Epithelial cell of prostate (primary cell): ENCODE measurements at regions not wholly inside any gene's neighbourhood (a gene's known extent, or its start where the extent isn't known, plus 50 kb on each side); places are given as distances from the start of the nearest gene placed in this dataset.
"Not testable (repeated sequence)": the region's sequence is repeated elsewhere in the genome, so short reads cannot be mapped to it uniquely, and the experiment has no call there.

ENCODE experiments used
- DNase-seq: peaks from one replicate; pipeline ENCODE4 v3.0.0-alpha.2; 2011; ENCODE audit warnings: low read depth, low spot score
- H3K27ac ChIP-seq: fragments of 450-650 bp; 2 replicates; pipeline ENCODE4 v1.5.1; 2017; ENCODE audit warnings: mild to moderate bottlenecking

DNA sequence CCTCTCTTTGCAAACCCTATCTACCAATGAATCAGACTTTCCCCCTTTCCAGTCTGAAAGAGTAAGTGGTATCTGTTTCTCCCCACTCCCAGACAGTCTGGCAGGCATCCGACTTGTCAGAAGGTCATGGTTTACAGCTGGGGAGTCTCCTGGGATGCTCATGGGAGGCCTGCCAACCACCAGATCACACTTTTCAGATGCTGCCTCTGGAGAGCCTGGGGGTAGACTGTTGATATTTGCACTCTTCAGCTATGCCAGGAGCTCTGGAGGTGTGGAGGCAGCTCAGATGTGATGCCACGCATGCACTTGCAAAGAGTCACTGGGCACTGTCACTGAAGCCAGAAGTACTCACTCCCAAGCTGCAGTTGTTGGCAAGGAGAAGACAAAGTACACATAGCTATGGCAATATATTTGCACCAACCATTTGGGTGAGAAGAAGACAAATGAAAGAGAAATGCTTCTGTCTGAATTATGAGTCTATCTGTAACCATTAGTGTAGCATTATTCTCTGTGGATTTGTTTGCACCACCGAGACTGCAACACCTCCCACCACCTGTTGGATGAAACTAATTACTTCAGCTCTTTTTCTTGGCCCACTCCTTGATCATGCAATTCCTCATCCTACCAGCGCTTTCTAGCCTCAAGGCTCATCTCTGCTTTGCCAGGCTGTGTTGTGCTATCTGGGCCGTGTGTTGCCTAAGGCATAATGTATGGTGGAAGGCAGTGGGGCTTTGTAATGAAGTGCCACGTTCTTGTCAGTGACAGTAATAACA is 133.0 kb upstream of the SPAG17 start:
- DNase-seq = no peak

GRCh38 chr1:118306851-118307250 is 121.8 kb upstream of the SPAG17 start:
- no peak overlapping the region for H3K27ac ChIP-seq
- no peak for DNase-seq

More for the DNA sequence above, 133.0 kb upstream of the SPAG17 start:
- no peak overlapping the region for H3K27ac ChIP-seq

DNA sequence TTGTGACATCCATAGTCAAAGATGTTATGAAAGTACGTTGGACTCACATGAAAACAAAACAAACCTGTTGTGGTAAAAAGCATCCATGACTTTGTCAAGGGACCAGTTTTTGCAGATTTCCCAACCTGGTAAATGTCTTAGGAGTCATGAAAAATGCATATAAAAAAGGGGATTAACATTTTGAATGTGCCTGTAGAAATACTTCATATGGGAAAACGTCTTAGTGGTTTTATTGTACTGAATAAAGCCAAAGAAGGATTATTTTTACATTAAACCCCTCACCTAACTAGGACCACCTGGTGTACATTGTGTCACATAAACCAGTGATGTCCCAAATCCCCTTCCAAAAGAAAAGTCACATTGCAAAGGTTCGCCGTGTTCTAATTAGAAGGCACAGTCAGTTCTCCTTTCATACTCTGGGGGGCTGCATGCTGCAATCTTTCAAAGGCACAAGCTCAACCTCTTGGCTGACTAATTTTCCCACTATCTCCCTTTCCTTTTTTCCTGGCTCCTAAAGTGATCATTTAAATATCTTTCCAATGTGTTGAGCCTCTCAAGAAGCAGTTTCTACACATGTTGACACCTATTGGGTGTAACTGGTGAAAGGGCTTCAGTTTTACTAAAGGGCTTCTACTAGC is 119.8 kb upstream of the SPAG17 start:
- H3K27ac ChIP-seq = no peak overlapping the region
- no peak for DNase-seq

DNA sequence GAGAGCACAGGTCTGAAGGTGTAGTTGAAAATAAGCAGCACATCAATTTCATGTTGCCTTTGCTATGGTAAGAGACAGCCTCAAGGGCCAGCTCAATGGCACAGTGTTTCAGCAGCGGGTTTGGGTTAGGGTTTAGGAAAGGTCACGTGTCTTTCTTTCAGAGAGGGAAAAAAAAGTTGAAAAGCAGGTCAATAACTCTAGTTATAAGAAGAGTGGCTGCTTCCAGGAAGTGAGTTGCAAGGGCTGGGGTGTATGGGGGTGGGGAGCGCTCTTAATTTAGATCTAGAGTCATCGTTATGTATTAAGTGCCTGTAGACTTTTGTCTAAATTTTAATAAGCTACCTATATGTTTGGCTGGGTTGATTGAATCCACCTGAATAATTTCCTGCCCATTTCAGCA is 118.5 kb upstream of the SPAG17 start:
- no peak for DNase-seq
- no peak overlapping the region for H3K27ac ChIP-seq

GRCh38 chr1:118303064-118303463 is 118.0 kb upstream of the SPAG17 start:
- H3K27ac ChIP-seq = no peak overlapping the region
- DNase-seq = no peak

DNA sequence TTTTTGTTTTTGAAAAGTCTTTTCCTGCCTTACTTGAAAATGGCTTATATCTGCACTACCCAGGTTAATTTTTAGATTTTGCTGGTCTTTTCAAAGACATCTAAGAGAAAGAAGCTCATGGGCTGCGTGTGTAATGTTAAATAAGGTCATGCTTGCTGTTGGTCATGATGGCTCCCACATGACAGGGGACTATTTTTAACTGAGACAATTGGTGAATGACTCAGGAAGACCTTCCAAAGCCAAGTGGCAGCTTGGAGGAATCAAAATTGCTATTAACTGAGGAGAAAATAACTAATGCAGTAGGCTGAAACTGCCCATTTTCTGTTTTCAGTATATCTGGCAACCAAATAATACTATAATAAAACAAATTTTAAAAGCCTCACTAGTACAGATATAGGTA is 117.1 kb upstream of the SPAG17 start:
- DNase-seq = no peak

DNA sequence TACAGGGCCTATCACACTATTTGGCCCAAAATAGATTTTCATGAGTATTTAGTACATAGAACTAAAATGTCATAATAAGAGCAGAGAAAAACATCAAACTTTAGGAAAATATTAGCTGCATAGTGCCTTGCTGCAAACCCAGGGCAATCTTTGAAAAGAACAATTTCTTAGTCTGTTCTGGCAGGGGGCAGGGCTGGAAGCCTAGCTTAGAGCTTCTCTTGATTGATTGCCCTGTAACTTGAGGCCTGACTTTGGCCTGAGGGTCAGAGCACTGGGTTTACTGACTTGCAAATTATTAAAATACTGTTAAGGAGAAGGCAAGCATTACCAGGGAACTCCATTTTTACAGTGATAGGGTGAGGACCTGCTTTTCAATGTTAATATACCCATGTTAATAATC is 115.8 kb upstream of the SPAG17 start:
- H3K27ac ChIP-seq = no peak overlapping the region
- DNase-seq = no peak

More for the DNA sequence above, 117.1 kb upstream of the SPAG17 start:
- H3K27ac ChIP-seq = no peak overlapping the region

DNA sequence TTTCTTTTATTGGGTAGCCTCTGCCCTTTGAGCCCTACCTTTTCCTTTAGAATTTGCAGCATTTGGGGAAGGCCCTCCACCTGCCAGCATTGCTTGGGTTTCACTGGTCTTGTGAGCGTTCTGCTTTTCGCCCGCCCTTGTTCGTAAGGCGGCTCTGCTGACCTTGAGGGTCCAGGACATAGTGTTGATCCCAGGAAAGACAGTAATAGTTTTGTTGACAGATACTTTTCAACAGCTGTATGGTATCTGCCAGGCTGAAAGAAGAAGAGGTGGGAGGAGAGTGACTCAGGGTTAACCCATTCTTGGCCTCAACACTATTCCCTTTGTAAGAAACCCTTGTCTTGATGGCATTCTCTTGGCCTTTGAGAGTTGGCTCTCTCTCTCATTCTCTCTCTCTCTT is 113.4 kb upstream of the SPAG17 start:
- no peak for DNase-seq
- no peak overlapping the region for H3K27ac ChIP-seq

DNA sequence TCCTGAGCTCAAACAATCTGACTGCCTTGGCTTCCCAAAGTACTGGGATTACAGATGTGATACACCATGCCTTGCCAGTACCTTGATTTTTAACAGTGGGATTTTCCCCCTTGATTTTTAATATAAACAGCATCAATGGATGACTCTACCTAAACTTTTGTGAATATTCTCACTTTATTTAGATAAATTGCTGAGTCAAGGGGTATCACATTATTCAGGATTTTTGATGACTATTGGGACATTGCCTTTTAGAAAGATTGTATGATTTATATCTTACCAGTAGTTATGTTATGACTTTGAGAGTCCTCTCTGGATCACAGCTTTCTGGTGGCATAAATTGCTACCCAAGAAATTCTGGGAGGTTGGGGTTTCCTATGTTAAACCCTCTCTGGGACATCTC is 112.5 kb upstream of the SPAG17 start:
- DNase-seq = no peak
- no peak overlapping the region for H3K27ac ChIP-seq

GRCh38 chr1:118294875-118295642 is 110.0 kb upstream of the SPAG17 start:
- no peak for DNase-seq
- H3K27ac ChIP-seq = no peak overlapping the region

DNA sequence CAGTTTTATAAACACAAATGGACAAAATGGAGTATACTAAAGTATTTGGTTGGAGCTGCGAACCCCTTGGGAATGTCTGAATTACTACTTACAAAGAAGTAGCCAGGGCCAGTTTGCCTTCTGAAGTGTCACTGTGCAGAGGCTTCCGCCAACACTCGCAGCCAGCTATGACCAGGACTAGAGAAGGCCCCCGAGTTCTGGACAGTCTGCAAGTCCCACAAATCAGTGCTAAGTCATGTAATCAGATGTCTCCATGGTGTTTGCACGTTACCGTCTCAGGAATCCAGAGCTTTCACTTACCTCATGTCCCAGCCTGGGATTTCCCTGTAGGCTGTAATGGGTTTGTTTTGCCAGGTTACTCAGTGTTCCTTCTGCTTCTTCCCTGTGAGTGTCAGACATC is 106.6 kb upstream of the SPAG17 start:
- H3K27ac ChIP-seq = no peak overlapping the region
- no peak for DNase-seq

GRCh38 chr1:118290571-118290970 is 105.5 kb upstream of the SPAG17 start:
- H3K27ac ChIP-seq = no peak overlapping the region
- DNase-seq = no peak

DNA sequence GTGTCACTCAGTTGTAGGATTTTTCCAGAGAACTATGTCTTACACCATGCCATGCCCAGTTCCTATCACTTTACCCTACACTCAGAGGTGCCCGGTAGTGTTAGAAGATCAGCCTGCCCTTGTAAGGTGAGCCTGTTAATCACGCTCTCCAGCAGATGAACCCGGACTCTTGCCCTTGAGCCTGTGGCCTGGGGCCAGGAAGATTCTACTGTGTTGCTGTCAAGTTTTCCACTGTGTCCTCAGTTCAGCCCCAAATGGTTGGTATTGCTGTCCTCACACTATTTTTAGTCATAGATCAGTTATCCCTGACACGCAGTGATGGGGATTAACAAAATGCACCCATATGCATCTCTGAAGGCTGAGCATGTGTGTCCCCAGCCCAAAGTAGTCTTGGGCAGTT is 105.0 kb upstream of the SPAG17 start:
- DNase-seq = no peak
- no peak overlapping the region for H3K27ac ChIP-seq

GRCh38 chr1:118280656-118281055 is 95.6 kb upstream of the SPAG17 start:
- not testable (repeated sequence) for DNase-seq, H3K27ac ChIP-seq

DNA sequence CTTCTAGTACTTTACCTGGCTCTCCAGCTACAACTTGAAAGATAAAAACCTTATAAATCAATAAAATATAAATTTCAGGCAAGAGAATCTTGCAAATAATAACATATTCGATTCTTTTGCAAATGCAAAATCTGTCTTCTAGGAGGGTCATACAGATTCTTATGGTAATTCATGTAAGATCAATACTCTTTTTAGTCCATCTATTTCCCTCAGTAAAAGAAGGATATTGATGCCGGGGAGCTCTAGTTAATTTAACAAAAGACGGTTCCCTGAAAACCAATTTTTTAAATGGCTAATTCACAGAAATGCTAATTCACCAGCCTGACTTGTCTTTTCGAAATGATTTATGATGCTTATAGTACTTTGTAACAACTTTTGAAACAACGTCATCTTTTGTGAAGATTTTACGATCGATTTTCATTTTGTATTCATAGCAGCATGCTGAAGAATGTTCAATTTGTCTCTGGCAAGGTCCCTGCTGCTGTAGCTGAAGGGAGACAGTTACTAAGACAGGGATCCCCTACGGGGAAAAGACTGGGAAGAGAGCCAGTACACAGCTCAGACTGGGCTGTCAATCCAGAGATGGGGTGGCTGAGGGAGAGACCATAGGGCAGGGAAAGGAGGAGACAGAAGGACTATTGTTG is 90.6 kb upstream of the SPAG17 start:
- no peak overlapping the region for H3K27ac ChIP-seq
- DNase-seq = no peak

DNA sequence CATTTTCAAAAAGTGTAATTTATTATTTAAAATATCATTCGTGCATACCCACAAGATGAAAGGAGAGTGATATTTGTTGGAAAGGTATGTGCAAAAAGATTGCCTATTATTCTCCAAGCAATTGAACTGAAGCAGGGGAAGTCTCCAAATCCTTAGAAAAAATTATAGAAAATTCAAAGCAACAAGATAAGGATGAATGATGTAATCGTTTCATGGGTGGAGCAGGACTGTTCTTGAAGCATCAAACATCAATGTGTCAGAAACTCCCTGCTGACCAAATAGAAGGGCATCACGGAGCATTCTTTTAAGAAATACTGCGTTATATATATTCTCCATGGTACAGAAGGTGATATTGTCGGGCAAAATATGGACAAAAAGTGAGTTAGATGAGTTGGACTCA is 87.9 kb upstream of the SPAG17 start:
- H3K27ac ChIP-seq = no peak overlapping the region
- no peak for DNase-seq

DNA sequence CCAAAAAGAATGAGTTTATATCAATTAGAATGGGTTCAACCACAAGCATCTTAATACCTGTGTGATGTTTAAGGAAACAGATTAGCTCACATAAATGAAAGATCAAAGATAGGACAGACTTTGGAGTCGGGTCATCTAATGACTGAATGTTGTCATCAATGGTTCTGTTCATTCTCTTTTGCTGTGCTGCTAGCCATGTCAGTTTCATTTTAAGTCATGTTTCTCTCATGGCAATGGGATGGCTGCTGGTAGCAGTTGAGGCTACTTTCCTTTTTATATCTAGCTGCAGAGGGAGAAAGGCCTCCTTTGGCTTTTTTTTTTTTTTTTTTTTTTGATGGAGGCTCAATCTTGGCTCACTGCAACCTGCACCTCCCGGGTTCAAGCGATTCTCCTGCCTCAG is 86.9 kb upstream of the SPAG17 start:
- no peak for DNase-seq
- H3K27ac ChIP-seq = no peak overlapping the region

DNA sequence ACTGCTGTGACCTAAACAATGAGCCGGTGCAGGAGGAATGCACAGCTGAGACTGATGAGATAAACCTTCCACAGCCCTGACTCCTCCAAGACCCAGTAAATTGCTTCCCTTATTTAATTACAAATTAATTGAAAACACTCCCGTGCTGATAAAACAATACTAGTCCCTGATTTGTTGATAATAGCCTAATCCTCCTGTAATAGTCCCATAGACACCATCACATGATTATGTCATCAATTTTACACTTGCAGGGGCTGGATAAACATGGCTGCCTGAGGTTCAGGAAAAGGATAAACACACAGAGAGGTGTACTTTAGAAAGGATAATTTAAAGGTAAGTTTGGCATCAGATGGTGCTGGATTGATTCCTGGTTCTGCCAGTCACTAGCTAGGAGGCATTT is 84.6 kb upstream of the SPAG17 start:
- H3K27ac ChIP-seq = no peak overlapping the region
- no peak for DNase-seq

GRCh38 chr1:118266436-118266835 is 81.4 kb upstream of the SPAG17 start:
- DNase-seq = peak; percentile 8
- H3K27ac ChIP-seq = peak overlapping the region; percentile 58

GRCh38 chr1:118264343-118264742 is 79.3 kb upstream of the SPAG17 start:
- peak overlapping the region; percentile 36 for H3K27ac ChIP-seq
- DNase-seq = no peak

GRCh38 chr1:118262865-118263264 is 77.8 kb upstream of the SPAG17 start:
- H3K27ac ChIP-seq = no peak overlapping the region
- no peak for DNase-seq
